GM08714 (cell line): ENCODE measurements at regions not wholly inside any gene's neighbourhood (a gene's known extent, or its start where the extent isn't known, plus 50 kb on each side); places are given as distances from the start of the nearest gene placed in this dataset.

ENCODE experiments used
- H3K4me3 ChIP-seq: fragments of 200-500 bp; sonication (Bioruptor generic); 2 replicates; pipeline ENCODE4 v1.5.1; 2014; ENCODE audit warnings: mild to moderate bottlenecking, low read length, inconsistent platforms
- ZNF274 ChIP-seq: IDR thresholded peaks from 2 replicates; pipeline ENCODE4 v1.6.1; 2012; ENCODE audit warnings: mild to moderate bottlenecking, low read depth, low read length

DNA sequence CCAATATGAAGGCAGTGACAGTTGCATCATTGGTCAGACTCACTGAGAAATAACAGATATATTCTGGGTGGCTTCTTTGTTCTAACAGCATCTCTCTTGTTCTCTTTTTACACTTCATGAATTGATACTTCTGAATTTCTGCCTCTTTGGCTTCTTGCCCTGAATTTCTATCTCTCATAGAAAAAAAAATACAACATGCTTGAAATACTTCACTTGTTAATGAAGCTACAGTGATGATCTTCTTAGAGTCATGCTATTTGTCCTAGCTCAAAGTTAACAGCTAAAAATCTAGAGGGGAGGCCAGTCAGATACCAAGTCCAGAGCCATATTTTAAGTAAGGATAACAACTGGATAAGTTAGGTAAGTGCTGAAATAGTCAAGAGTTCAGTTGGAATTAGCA lies 597.2 kb upstream of the AGTR1 start:
- no peak overlapping the region for H3K4me3 ChIP-seq
- TF ChIP-seq ZNF274: no peak

GRCh38 chr3:148101061-148101460 lies 596.6 kb upstream of the AGTR1 start:
- no peak overlapping the region for H3K4me3 ChIP-seq
- TF ChIP-seq ZNF274: no peak

DNA sequence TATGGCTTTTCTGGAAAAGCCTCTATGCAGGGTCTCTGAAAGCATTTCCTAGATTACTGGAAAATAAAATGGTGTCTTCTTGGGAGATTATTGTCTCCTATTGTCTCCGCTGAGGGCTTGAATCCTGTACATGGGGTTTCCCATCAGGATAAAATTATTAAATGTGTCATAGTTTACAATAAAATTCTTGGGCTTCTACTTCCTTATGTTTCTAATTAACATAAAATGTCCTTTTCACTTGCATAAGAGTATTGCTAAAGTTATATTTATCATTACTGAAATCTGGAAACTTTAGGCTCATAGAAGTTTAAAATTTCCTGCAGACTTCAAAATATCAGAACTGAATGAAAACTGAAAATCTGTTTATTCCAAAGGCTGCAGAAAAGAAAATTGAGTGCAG lies 595.5 kb upstream of the AGTR1 start:
- TF ChIP-seq ZNF274: no peak
- H3K4me3 ChIP-seq: no peak overlapping the region

- TF ChIP-seq ZNF274: no peak
- H3K4me3 ChIP-seq: no peak overlapping the region
These were observed 591.6 kb upstream of the AGTR1 start for GRCh38 chr3:148106062-148106461.

DNA sequence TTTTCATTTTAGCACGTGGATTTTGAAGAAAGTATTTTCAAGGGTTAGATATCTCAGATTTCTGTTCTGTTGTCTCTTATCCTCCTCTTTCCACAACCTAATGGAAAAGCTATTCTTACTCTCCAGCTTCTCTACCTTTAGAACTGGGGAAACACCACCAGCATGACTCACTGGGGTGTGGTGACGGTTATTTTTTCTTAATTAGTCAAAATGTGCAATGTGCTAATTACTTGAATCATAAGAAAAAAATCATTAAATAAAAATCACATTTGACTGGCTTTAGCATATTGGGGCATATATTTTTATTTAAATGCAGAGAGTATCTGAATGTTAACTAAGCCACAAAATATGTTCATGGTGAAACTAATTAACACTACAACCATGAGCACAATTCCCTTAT lies 570.7 kb upstream of the AGTR1 start:
- TF ChIP-seq ZNF274: no peak
- H3K4me3 ChIP-seq: no peak overlapping the region

GRCh38 chr3:148128136-148128535 lies 569.6 kb upstream of the AGTR1 start:
- TF ChIP-seq ZNF274: no peak
- no peak overlapping the region for H3K4me3 ChIP-seq

DNA sequence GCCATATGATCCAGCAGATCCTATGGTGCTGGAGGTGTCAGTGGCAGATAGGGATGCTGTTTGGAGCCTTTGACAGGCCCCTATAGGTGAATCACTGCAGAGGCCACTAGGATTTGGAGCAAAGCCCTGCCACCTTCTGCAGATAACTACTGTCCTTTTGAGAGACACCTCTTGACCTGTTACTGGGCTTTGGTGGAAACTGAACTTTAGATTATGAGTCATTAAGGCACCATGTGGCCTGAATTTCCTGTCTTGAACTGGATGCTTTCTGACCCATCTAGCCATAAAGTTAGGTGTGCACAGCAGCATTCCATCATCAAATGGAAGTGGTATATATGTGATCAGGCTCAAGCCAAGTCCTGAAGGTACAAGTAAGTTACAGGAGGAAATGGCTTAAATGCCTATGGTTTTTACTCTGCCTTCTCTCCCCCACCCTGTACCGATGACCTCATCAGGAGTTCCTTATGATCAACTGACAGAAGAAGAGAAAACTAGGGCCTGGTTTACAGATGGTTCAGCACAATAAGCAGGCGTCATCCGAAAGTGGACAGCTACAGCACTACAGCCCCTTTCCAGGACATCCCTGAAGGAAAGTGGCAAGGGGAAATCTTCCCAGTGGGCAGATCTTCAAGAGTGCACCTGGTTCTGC lies 565.6 kb upstream of the AGTR1 start:
- TF ChIP-seq ZNF274: no peak
- H3K4me3 ChIP-seq: no peak overlapping the region

DNA sequence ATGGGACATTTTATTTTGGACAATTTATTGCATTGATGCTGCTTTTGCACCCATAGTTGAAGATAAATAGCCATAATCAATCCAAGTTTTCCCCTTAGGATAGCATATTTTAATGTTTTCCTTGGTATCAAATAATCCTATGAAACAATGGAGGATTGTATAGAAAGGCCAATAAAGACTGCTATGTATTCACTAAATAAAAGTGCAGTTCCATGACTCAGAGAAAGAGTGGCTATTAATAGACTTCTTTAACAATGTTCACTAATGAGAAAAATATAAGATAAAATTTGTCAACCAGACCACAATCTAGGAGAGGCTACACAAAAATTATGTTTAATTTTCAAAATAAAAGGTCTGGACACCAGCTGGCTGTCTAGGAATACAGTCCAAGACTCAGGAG lies 560.9 kb upstream of the AGTR1 start:
- no peak for TF ChIP-seq ZNF274
- no peak overlapping the region for H3K4me3 ChIP-seq

GRCh38 chr3:148146241-148146640 lies 551.5 kb upstream of the AGTR1 start:
- no peak for TF ChIP-seq ZNF274
- H3K4me3 ChIP-seq: no peak overlapping the region

DNA sequence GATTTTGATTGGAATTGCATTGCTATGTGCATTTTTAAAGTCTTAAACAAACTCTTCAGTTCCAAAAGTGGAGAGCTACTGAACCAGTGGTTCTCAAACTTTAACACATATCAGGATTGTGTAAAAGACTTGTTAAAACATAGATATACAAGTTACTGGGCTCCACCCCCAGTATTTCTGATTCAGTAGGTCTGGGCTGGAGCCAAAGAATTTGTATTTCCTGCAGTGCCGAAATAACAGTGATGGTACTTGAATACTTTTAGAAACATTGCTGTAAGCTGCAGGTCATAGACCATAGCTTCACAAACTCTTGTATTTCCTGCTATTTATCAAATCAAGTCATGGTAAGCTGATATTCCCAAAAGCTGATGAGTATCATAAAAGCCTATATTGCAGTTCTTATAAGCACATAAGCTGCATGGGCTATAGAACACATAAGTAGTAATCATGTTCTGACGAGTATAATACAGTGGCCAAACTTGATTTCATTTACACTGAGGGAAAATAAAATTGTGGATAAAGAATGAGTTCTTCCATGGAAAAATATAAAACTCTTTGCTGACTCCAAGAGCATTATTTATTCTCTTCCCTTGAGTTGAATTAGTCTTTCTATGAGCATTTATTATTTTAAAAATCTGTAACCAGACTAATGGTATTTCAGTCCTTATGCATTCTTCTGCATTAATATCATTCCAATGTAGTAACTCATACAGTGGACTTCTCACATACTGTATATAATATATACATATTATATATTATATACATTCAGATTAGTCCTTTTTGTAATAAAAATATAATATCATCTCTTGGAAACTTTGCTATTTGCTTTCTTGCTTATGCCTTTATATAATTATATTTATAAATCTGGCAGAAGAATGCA lies 550.5 kb upstream of the AGTR1 start:
- TF ChIP-seq ZNF274: no peak

DNA sequence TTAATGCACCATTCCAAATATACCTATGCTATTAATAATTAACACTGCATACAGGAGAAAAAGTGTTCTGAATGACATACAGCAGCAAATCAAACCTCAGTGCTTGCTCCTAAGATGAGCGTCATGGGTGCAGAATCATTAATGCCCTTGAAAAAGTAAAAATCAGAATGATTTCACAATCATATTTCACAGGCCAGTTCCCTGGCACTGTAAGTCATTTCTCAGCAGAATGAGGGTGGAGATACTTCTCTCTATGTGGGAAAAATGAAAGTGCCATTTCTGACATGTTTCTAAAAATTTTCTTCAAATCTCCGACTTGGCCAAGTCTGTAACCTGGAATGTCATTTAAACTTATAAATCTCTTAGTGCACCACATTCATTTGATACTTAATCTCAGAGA lies 549.8 kb upstream of the AGTR1 start:
- H3K4me3 ChIP-seq: no peak overlapping the region
- TF ChIP-seq ZNF274: no peak

More for the DNA sequence above, 550.5 kb upstream of the AGTR1 start:
- H3K4me3 ChIP-seq: no peak overlapping the region

GRCh38 chr3:148149556-148149955 lies 548.1 kb upstream of the AGTR1 start:
- no peak overlapping the region for H3K4me3 ChIP-seq
- no peak for TF ChIP-seq ZNF274

DNA sequence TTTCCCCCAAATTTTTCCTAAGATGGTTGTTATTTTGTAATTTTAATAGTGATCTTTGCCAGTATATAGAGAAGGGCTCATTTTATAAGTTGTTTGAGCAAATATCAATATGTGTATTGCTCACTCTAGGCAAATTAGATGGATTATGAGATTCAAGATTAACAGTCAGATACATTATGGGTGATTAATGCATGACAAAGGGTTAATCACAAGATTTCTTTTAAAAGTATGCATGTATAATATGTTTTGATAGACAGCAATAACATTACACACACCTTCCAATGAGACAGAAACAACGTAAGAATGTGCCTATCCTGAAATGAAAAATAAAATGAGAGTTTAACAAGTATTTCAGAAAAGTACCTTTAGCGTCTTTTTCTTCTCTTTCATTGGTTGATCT lies 547.6 kb upstream of the AGTR1 start:
- no peak overlapping the region for H3K4me3 ChIP-seq

DNA sequence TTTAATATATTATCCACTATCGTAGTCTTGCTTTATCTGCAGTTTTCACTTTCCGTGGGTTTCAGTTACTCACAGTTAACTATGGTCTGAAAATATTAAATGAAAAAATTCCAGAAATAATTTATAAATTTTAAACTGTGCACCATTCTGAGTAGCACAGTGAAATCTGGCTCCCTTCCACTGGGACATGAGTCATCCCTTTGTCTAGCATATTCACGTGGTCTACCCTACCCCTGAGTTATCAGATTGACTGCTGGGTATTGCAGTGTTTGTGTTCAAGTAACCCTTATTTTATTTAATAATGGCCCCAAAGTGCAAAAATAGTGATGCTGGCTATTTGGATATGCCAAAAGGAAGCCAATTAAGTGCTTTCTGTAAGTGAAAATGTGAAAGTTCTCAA lies 539.5 kb upstream of the AGTR1 start:
- TF ChIP-seq ZNF274: no peak
- no peak overlapping the region for H3K4me3 ChIP-seq

More for the DNA sequence above, 547.6 kb upstream of the AGTR1 start:
- no peak for TF ChIP-seq ZNF274

DNA sequence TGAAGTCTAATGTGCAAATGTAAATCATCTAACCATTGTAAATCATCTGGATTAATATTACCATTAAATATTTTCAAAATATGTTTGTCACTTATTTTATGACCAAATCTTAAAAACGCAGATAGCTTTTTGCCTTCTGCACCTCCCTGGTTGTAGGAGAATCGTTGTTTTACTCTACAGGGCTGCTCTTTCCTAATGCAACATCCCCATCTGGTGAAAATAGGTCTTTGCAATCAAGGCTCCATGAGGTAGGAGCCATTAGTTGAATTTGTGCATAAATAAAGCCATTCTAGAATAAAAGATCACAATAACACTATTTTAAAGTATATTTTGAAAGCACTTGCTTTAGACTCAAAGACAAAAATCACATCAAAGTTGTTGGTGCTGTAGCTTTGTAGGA lies 535.6 kb upstream of the AGTR1 start:
- H3K4me3 ChIP-seq: no peak overlapping the region
- no peak for TF ChIP-seq ZNF274
